ENCODE measurements at regions not wholly inside any gene's neighbourhood (a gene's known extent, or its start where the extent isn't known, plus 50 kb on each side); places are given as distances from the start of the nearest gene placed in this dataset.
A peak's percentile ranks its signal among the peaks of the same experiment; 100 is the strongest.

- Histone ChIP-seq H3K27me3 (ENCODE audit: low read depth) (peaks cover 18% of the 10 kb centered on the region), H3K4me3 (no peak overlapping the region), H3K4me1 (no peaks in the 10 kb centered on the region), H3K9me3 (no peaks in the 10 kb centered on the region), H3K36me3 (no peaks in the 10 kb centered on the region), H3K27ac (no peak overlapping the region)
- DNase-seq (no peak), ATAC-seq (peak; percentile 76 to 79)
- intact Hi-C loops (cut with DNase I) = no loop called here
- peak; percentile 72 for TF ChIP-seq CTCF (IDR thresholded peaks at IDR 0.05)
These were observed 58.7 kb upstream of the PABPC3 start for GRCh38 chr13:25037057-25037813.

- DNase-seq = no peak
- Histone ChIP-seq H3K4me1 (peaks cover 6% of the 10 kb centered on the region), H3K36me3 (no peaks in the 10 kb centered on the region), H3K9me3 (no peaks in the 10 kb centered on the region), H3K4me3 (no peak overlapping the region), H3K27me3 (ENCODE audit: low read depth) (peaks cover 57% of the 10 kb centered on the region), H3K27ac (no peak overlapping the region)
- intact Hi-C loops (cut with DNase I) = no loop called here
- TF ChIP-seq CTCF (IDR thresholded peaks at IDR 0.05) = no peak
- no peak for ATAC-seq
These were observed 53.6 kb upstream of the PABPC3 start for GRCh38 chr13:25042151-25042865.

- Histone ChIP-seq H3K36me3 (no peaks in the 10 kb centered on the region), H3K27ac (no peak overlapping the region), H3K4me3 (no peak overlapping the region), H3K27me3 (ENCODE audit: low read depth) (peaks cover 62% of the 10 kb centered on the region), H3K9me3 (no peaks in the 10 kb centered on the region), H3K4me1 (peaks cover 6% of the 10 kb centered on the region)
- no peak for TF ChIP-seq CTCF (IDR thresholded peaks at IDR 0.05)
- ATAC-seq (no peak), DNase-seq (no peak)
- intact Hi-C loops (cut with DNase I) = no loop called here
These were observed 51.9 kb upstream of the PABPC3 start for GRCh38 chr13:25044071-25044470.

All from lower lobe of right lung (tissue), 2 donors.